ENCODE measurements at regions not wholly inside any gene's neighbourhood (a gene's known extent, or its start where the extent isn't known, plus 50 kb on each side); places are given as distances from the start of the nearest gene placed in this dataset.

- intact Hi-C loops (cut with micrococcal nuclease) = no loop called here
- no peak for ATAC-seq (ENCODE audit: low read depth)
- no peaks in the 10 kb centered on the region for H3K9me3 Mint-ChIP-seq
- CTCF ChIA-PET = no interaction called here
- no peak overlapping the region for H3K27ac Mint-ChIP-seq
- no peak overlapping the region for H3K4me3 Mint-ChIP-seq
- H3K36me3 Mint-ChIP-seq (ENCODE audit: low read depth) = no peaks in the 10 kb centered on the region
- POLR2A ChIA-PET = no interaction called here
- H3K27me3 Mint-ChIP-seq = no peaks in the 10 kb centered on the region
- H3K4me1 Mint-ChIP-seq = no peaks in the 10 kb centered on the region
- no peak for TF ChIP-seq CTCF (IDR thresholded peaks at IDR 0.05)
- DNase-seq = no peak
Measured at GRCh38 chr4:98748609-98749008, 90.2 kb upstream of the TSPAN5 start.

GRCh38 chr4:98747393-98748091 is 89.1 kb upstream of the TSPAN5 start:
- H3K27ac Mint-ChIP-seq = no peak overlapping the region
- CTCF ChIA-PET = no interaction called here

GRCh38 chr4:98746936-98747335 is 88.5 kb upstream of the TSPAN5 start:
- Mint-ChIP-seq H3K27ac (no peak overlapping the region), H3K9me3 (no peaks in the 10 kb centered on the region), H3K4me3 (no peak overlapping the region), H3K27me3 (no peaks in the 10 kb centered on the region), H3K4me1 (no peaks in the 10 kb centered on the region), H3K36me3 (ENCODE audit: low read depth) (no peaks in the 10 kb centered on the region)
- ATAC-seq (ENCODE audit: low read depth) = no peak
- ChIA-PET CTCF (no interaction called here), POLR2A (no interaction called here)
- TF ChIP-seq CTCF (IDR thresholded peaks at IDR 0.05) = no peak
- intact Hi-C loops (cut with micrococcal nuclease) = no loop called here
- no peak for DNase-seq

More at GRCh38 chr4:98747393-98748091, 89.1 kb upstream of the TSPAN5 start:
- no peaks in the 10 kb centered on the region for H3K9me3 Mint-ChIP-seq
- no peak for TF ChIP-seq CTCF (IDR thresholded peaks at IDR 0.05)
- no peaks in the 10 kb centered on the region for H3K4me1 Mint-ChIP-seq
- ATAC-seq (ENCODE audit: low read depth) (no peak), DNase-seq (no peak)
- H3K4me3 Mint-ChIP-seq = no peak overlapping the region
- POLR2A ChIA-PET = no interaction called here
- no peaks in the 10 kb centered on the region for H3K27me3 Mint-ChIP-seq
- intact Hi-C loops (cut with micrococcal nuclease) = no loop called here
- no peaks in the 10 kb centered on the region for H3K36me3 Mint-ChIP-seq (ENCODE audit: low read depth)

- Mint-ChIP-seq H3K4me1 (no peaks in the 10 kb centered on the region), H3K4me3 (no peak overlapping the region), H3K36me3 (ENCODE audit: low read depth) (no peaks in the 10 kb centered on the region), H3K27me3 (no peaks in the 10 kb centered on the region), H3K9me3 (no peaks in the 10 kb centered on the region), H3K27ac (no peak overlapping the region)
- TF ChIP-seq CTCF (IDR thresholded peaks at IDR 0.05) = no peak
- ChIA-PET POLR2A (no interaction called here), CTCF (no interaction called here)
- intact Hi-C loops (cut with micrococcal nuclease) = no loop called here
- no peak for DNase-seq
- no peak for ATAC-seq (ENCODE audit: low read depth)
Measured at GRCh38 chr4:98746530-98746929, 88.1 kb upstream of the TSPAN5 start.

GRCh38 chr4:98745366-98745765 is 87.0 kb upstream of the TSPAN5 start:
- ATAC-seq (ENCODE audit: low read depth) = no peak
- H3K36me3 Mint-ChIP-seq (ENCODE audit: low read depth) = no peaks in the 10 kb centered on the region
- H3K9me3 Mint-ChIP-seq = no peaks in the 10 kb centered on the region
- H3K4me1 Mint-ChIP-seq = no peaks in the 10 kb centered on the region
- TF ChIP-seq CTCF (IDR thresholded peaks at IDR 0.05) = no peak
- H3K27ac Mint-ChIP-seq = no peak overlapping the region
- H3K4me3 Mint-ChIP-seq = no peak overlapping the region
- H3K27me3 Mint-ChIP-seq = no peaks in the 10 kb centered on the region
- intact Hi-C loops (cut with micrococcal nuclease) = no loop called here
- CTCF ChIA-PET = interaction anchor here (1.2 kb wide), 1 partner anchor 278 kb away, joined by 3 read pairs; no protein-coding TSS in a partner anchor
- POLR2A ChIA-PET = no interaction called here
- DNase-seq = no peak

Data from activated B cell treated with CpG ODN at 0.5 μM for 24 hours (primary cell).